ENCODE measurements at regions not wholly inside any gene's neighbourhood (a gene's known extent, or its start where the extent isn't known, plus 50 kb on each side); places are given as distances from the start of the nearest gene placed in this dataset.

DNA sequence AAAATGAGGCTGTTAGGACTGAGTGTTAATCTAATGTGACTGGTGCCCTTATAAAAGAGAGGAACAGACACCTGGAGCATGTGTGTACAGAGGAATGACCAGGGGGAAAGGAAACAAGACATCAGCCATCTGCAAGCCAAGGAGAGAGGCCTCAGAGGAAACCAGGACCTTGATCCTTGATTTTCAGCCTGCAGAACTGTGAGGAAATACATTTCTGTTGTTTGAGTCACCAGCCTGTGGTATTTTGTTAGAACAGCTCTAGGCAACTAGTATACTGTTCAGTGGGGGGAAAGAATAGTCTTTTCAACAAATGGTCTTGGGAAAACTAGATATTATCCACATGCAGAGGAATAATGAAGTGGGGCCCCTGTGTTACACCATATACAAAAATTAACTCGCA lies 80.6 kb downstream of the CCR1 start:
- H3K4me2 ChIP-seq (ENCODE audit: low read length), result no peak overlapping the region

DNA sequence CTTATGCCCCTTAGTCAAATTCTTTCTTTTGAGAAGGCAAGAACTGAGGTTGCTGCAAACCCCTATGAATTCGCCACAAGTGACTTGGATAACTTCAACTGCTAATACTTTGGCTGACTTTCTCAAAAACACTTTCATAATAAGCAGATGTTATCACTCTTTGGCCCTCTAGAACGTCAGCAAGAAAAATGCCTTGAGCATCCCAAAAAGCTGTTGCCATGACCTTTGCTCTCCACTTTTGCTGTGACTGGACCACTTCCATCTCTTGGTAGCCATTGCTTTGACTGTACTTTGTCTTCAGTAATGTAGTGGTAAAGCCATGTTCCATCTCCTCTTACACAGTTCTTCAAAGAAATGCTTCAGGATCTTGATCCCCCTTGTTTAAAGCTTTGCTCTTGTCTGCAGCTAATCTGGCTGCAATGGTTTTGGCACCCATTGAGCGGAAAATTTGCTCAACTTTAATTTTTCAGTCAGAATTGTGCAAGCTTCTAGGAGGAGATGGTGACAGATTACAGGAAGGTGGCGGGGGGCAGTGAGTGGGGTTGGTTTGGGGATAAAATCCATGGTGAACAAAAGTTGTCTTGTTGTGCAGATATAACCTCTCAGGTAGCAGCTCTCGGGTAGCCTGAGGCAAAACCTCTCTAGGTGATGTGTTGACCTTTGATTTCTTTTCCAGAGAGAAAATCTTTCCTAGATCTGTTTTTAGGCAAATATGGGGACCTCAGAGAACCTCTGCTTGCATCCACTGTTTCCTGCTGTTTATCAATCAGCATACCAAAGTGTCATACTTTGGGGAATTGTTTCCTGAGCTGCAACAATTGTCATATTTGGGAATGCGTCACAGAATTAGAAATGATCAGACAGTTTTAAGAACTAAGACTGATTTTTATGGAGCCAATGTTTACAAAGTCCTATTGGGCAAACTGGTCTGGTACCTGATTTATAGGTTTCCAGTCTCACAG lies 83.6 kb downstream of the CCR1 start:
- no peaks in the 10 kb centered on the region for H3K9me2 ChIP-seq (ENCODE audit: insufficient read depth, low read length)
- no peaks in the 10 kb centered on the region for H3F3A ChIP-seq (ENCODE audit: insufficient read depth, low read length, poor library complexity, severe bottlenecking)
- no peaks in the 10 kb centered on the region for H3K27me3 ChIP-seq (ENCODE audit: insufficient read depth, low read depth, low read length)
- no peaks in the 10 kb centered on the region for H3K36me3 ChIP-seq (ENCODE audit: insufficient read depth, low read length)
- no peak overlapping the region for H2AFZ ChIP-seq (ENCODE audit: low read depth, low read length)
- H4K20me1 ChIP-seq (ENCODE audit: insufficient read depth), result no peaks in the 10 kb centered on the region
- no peaks in the 10 kb centered on the region for H3K9me3 ChIP-seq (ENCODE audit: low read length)
- H3K27ac ChIP-seq (ENCODE audit: low read length), result no peak overlapping the region
- H3K9ac ChIP-seq (ENCODE audit: low read length), result no peak overlapping the region
- H3K4me3 ChIP-seq (ENCODE audit: low read length), result no peak overlapping the region
- no peak overlapping the region for H3K4me2 ChIP-seq (ENCODE audit: low read length)
- no peaks in the 10 kb centered on the region for H3K79me2 ChIP-seq (replicated peaks; ENCODE audit: insufficient read depth, low read length)
- TF ChIP-seq SMC3 (conservative IDR thresholded peaks at IDR 0.05; ENCODE audit: poor library complexity) (no peak), EZH2 (IDR thresholded peaks at IDR 0.05; ENCODE audit: borderline replicate concordance, insufficient read depth, low read length, poor library complexity, severe bottlenecking) (no peak), TAF1 (IDR thresholded peaks at IDR 0.05; ENCODE audit: low read depth) (no peak), EP300 (conservative IDR thresholded peaks at IDR 0.05; ENCODE audit: poor library complexity, severe bottlenecking) (no peak), POLR2AphosphoS5 (IDR thresholded peaks at IDR 0.05) (no peak), MXI1 (conservative IDR thresholded peaks at IDR 0.05; ENCODE audit: poor library complexity, severe bottlenecking) (no peak)
- TF ChIP-seq, protein P1, sequence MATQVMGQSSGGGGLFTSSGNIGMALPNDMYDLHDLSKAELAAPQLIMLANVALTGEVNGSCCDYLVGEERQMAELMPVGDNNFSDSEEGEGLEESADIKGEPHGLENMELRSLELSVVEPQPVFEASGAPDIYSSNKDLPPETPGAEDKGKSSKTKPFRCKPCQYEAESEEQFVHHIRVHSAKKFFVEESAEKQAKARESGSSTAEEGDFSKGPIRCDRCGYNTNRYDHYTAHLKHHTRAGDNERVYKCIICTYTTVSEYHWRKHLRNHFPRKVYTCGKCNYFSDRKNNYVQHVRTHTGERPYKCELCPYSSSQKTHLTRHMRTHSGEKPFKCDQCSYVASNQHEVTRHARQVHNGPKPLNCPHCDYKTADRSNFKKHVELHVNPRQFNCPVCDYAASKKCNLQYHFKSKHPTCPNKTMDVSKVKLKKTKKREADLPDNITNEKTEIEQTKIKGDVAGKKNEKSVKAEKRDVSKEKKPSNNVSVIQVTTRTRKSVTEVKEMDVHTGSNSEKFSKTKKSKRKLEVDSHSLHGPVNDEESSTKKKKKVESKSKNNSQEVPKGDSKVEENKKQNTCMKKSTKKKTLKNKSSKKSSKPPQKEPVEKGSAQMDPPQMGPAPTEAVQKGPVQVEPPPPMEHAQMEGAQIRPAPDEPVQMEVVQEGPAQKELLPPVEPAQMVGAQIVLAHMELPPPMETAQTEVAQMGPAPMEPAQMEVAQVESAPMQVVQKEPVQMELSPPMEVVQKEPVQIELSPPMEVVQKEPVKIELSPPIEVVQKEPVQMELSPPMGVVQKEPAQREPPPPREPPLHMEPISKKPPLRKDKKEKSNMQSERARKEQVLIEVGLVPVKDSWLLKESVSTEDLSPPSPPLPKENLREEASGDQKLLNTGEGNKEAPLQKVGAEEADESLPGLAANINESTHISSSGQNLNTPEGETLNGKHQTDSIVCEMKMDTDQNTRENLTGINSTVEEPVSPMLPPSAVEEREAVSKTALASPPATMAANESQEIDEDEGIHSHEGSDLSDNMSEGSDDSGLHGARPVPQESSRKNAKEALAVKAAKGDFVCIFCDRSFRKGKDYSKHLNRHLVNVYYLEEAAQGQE (IDR thresholded peaks at IDR 0.05; ENCODE audit: borderline replicate concordance), result no peak
- TF ChIP-seq, protein P2, sequence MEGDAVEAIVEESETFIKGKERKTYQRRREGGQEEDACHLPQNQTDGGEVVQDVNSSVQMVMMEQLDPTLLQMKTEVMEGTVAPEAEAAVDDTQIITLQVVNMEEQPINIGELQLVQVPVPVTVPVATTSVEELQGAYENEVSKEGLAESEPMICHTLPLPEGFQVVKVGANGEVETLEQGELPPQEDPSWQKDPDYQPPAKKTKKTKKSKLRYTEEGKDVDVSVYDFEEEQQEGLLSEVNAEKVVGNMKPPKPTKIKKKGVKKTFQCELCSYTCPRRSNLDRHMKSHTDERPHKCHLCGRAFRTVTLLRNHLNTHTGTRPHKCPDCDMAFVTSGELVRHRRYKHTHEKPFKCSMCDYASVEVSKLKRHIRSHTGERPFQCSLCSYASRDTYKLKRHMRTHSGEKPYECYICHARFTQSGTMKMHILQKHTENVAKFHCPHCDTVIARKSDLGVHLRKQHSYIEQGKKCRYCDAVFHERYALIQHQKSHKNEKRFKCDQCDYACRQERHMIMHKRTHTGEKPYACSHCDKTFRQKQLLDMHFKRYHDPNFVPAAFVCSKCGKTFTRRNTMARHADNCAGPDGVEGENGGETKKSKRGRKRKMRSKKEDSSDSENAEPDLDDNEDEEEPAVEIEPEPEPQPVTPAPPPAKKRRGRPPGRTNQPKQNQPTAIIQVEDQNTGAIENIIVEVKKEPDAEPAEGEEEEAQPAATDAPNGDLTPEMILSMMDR (IDR thresholded peaks at IDR 0.05; ENCODE audit: poor library complexity, severe bottlenecking), result no peak

More for the DNA sequence above, 80.6 kb downstream of the CCR1 start:
- Histone ChIP-seq H3K4me3 (ENCODE audit: low read length) (no peak overlapping the region), H3K27ac (ENCODE audit: low read length) (no peak overlapping the region), H3K9ac (ENCODE audit: low read length) (no peak overlapping the region), H3F3A (ENCODE audit: insufficient read depth, low read length, poor library complexity, severe bottlenecking) (no peaks in the 10 kb centered on the region), H3K36me3 (ENCODE audit: insufficient read depth, low read length) (no peaks in the 10 kb centered on the region), H3K9me3 (ENCODE audit: low read length) (no peaks in the 10 kb centered on the region), H3K79me2 (replicated peaks; ENCODE audit: insufficient read depth, low read length) (no peaks in the 10 kb centered on the region), H3K9me2 (ENCODE audit: insufficient read depth, low read length) (no peaks in the 10 kb centered on the region), H2AFZ (ENCODE audit: low read depth, low read length) (no peak overlapping the region), H4K20me1 (ENCODE audit: insufficient read depth) (no peaks in the 10 kb centered on the region), H3K27me3 (ENCODE audit: insufficient read depth, low read depth, low read length) (no peaks in the 10 kb centered on the region)
- TF ChIP-seq RAD21 (conservative IDR thresholded peaks at IDR 0.05), result no peak
- TF ChIP-seq, protein P1 (IDR thresholded peaks at IDR 0.05; ENCODE audit: borderline replicate concordance), result no peak
- TF ChIP-seq, protein P2 (IDR thresholded peaks at IDR 0.05; ENCODE audit: poor library complexity, severe bottlenecking), result no peak
- no peak for TF ChIP-seq MXI1 (conservative IDR thresholded peaks at IDR 0.05; ENCODE audit: poor library complexity, severe bottlenecking)
- no peak for TF ChIP-seq EP300 (conservative IDR thresholded peaks at IDR 0.05; ENCODE audit: poor library complexity, severe bottlenecking)
- TF ChIP-seq EZH2 (IDR thresholded peaks at IDR 0.05; ENCODE audit: borderline replicate concordance, insufficient read depth, low read length, poor library complexity, severe bottlenecking), result no peak
- TF ChIP-seq TAF1 (IDR thresholded peaks at IDR 0.05; ENCODE audit: low read depth), result no peak
- TF ChIP-seq POLR2AphosphoS5 (IDR thresholded peaks at IDR 0.05), result no peak
- TF ChIP-seq SMC3 (conservative IDR thresholded peaks at IDR 0.05; ENCODE audit: poor library complexity), result no peak
